HT1080 (cell line): ENCODE measurements at regions not wholly inside any gene's neighbourhood (a gene's known extent, or its start where the extent isn't known, plus 50 kb on each side); places are given as distances from the start of the nearest gene placed in this dataset.

Source experiments
- DNase-seq: peaks from one replicate; pipeline ENCODE4 v3.0.0-alpha.2; 2015; ENCODE audit warnings: low read depth

DNA sequence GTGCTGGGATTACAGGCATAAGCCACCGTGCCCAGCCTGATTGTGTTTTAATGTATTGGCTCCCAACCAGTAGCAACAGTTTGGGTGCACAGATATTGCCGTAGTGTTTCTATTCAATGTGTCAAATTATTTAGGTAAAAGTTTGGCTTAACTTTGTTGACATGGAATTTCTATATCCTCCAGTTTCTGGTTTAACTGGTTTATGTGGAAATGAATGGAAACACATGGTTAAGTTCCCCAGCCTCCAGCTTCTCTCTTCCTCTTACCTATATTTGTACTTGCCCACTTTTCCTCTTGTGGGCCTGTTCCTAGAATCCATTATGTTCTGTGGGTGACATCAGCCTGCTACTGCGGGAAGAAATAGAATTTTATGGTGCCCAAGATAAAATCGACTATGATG, 53.9 kb upstream of the ESR1 start:
- DNase-seq: no peak

DNA sequence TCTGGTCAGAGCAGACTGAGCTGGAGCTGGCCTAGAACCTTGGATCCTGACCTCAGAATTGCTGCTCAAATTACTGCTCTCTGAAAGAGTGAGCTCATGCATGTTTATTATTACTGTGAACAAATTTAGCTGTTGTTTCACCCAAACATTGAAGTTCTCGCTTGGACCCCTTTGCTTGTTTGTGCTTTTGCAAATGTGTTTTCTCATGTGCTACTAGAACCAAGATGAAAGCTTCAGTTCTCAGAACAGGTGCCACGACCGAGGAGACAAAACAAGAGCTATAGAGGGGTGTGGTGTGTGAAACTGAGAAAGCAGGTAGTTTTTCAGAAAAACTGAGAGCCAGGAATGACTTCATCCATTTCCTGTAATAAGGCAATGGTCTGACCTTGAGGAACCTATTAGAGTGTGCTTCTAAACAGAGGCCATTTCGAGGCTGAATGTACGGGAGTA, 50.0 kb upstream of the ESR1 start:
- no peak for DNase-seq
